ENCODE measurements at regions not wholly inside any gene's neighbourhood (a gene's known extent, or its start where the extent isn't known, plus 50 kb on each side); places are given as distances from the start of the nearest gene placed in this dataset.

GRCh38 chr10:78982726-78983125, 86.0 kb upstream of the ZMIZ1 start:
- POLR2A ChIA-PET: no interaction called here
- no peak for TF ChIP-seq CTCF (IDR thresholded peaks at IDR 0.05; ENCODE audit: low read depth, low read length)
- H3K27me3 ChIP-seq (ENCODE audit: control insufficient read depth, insufficient read depth, low read length): peaks cover 6% of the 10 kb centered on the region
- CTCF ChIA-PET: no interaction called here
- no peak for DNase-seq (ENCODE audit: low read depth, low spot score)
- H3K27ac ChIP-seq (ENCODE audit: low read depth, low read length): no peak overlapping the region
- H3K4me3 ChIP-seq (ENCODE audit: low read depth, low read length): no peak overlapping the region
- no peaks in the 10 kb centered on the region; the same call in 1 of the 2 replicates for H3K9me3 ChIP-seq (ENCODE audit: control insufficient read depth, insufficient read depth, low read length)

GRCh38 chr10:78983608-78984007, 85.2 kb upstream of the ZMIZ1 start:
- no peak overlapping the region for H3K27ac ChIP-seq (ENCODE audit: low read depth, low read length)
- TF ChIP-seq CTCF (IDR thresholded peaks at IDR 0.05; ENCODE audit: low read depth, low read length): no peak
- peaks cover under 1% of the 10 kb centered on the region; the same call in 1 of the 2 replicates for H3K9me3 ChIP-seq (ENCODE audit: control insufficient read depth, insufficient read depth, low read length)
- H3K27me3 ChIP-seq (ENCODE audit: control insufficient read depth, insufficient read depth, low read length): peaks cover 6% of the 10 kb centered on the region
- H3K4me3 ChIP-seq (ENCODE audit: low read depth, low read length): no peak overlapping the region
- POLR2A ChIA-PET: no interaction called here
- no peak for DNase-seq (ENCODE audit: low read depth, low spot score)
- CTCF ChIA-PET: interaction anchor here (2.4 kb wide), 1 partner anchor 8 kb away, joined by 7 read pairs; no protein-coding TSS in a partner anchor

GRCh38 chr10:78985973-78986818, 82.6 kb upstream of the ZMIZ1 start:
- DNase-seq (ENCODE audit: low read depth, low spot score): no peak
- TF ChIP-seq CTCF (IDR thresholded peaks at IDR 0.05; ENCODE audit: low read depth, low read length): no peak
- ChIA-PET POLR2A (no interaction called here), CTCF (no interaction called here)
- Histone ChIP-seq H3K9me3 (ENCODE audit: control insufficient read depth, insufficient read depth, low read length) (peaks cover 4% of the 10 kb centered on the region), H3K27ac (ENCODE audit: low read depth, low read length) (peak overlapping the region; percentile 31), H3K27me3 (ENCODE audit: control insufficient read depth, insufficient read depth, low read length) (peaks cover 2% of the 10 kb centered on the region), H3K4me3 (ENCODE audit: low read depth, low read length) (no peak overlapping the region)

GRCh38 chr10:78991187-78991586, 77.6 kb upstream of the ZMIZ1 start:
- H3K27ac ChIP-seq (ENCODE audit: low read depth, low read length): no peak overlapping the region
- no peak for DNase-seq (ENCODE audit: low read depth, low spot score)
- no peak overlapping the region for H3K4me3 ChIP-seq (ENCODE audit: low read depth, low read length)
- POLR2A ChIA-PET: no interaction called here
- no peak for TF ChIP-seq CTCF (IDR thresholded peaks at IDR 0.05; ENCODE audit: low read depth, low read length)
- CTCF ChIA-PET: no interaction called here
- H3K9me3 ChIP-seq (ENCODE audit: control insufficient read depth, insufficient read depth, low read length): peaks cover 4% of the 10 kb centered on the region
- no peaks in the 10 kb centered on the region for H3K27me3 ChIP-seq (ENCODE audit: control insufficient read depth, insufficient read depth, low read length)

GRCh38 chr10:78992333-78992732, 76.4 kb upstream of the ZMIZ1 start:
- no peak for DNase-seq (ENCODE audit: low read depth, low spot score)
- ChIA-PET POLR2A (no interaction called here), CTCF (no interaction called here)
- H3K27ac ChIP-seq (ENCODE audit: low read depth, low read length): no peak overlapping the region
- no peaks in the 10 kb centered on the region for H3K27me3 ChIP-seq (ENCODE audit: control insufficient read depth, insufficient read depth, low read length)
- peaks cover 4% of the 10 kb centered on the region for H3K9me3 ChIP-seq (ENCODE audit: control insufficient read depth, insufficient read depth, low read length)
- no peak overlapping the region for H3K4me3 ChIP-seq (ENCODE audit: low read depth, low read length)
- no peak for TF ChIP-seq CTCF (IDR thresholded peaks at IDR 0.05; ENCODE audit: low read depth, low read length)
